Erythroblast (primary cell): ENCODE measurements at regions not wholly inside any gene's neighbourhood (a gene's known extent, or its start where the extent isn't known, plus 50 kb on each side); places are given as distances from the start of the nearest gene placed in this dataset.

Source experiments
- GATA1 ChIP-seq: IDR thresholded peaks from 2 replicates; pipeline ENCODE4 v1.6.1; 2011; ENCODE audit warnings: low read depth, mild to moderate bottlenecking, control low read depth, low read length, moderate library complexity
- POLR2A ChIP-seq: IDR thresholded peaks from 2 replicates; pipeline ENCODE4 v1.6.1; 2011; ENCODE audit warnings: mild to moderate bottlenecking, low read length

GRCh38 chr2:220365023-220365422 lies 737.6 kb downstream of the SLC4A3 start:
- no peak for TF ChIP-seq POLR2A
- TF ChIP-seq GATA1, result no peak
